ENCODE measurements at regions not wholly inside any gene's neighbourhood (a gene's known extent, or its start where the extent isn't known, plus 50 kb on each side); places are given as distances from the start of the nearest gene placed in this dataset. TPM values are rescaled to one million over a fixed set of nuclear protein-coding genes. Genes with fewer than 3 reads are reported as not detected.

GRCh38 chr5:59999056-59999455 is 105.5 kb upstream of the PDE4D start:
- Histone ChIP-seq H3K36me3 (ENCODE audit: insufficient read depth) (no peaks in the 10 kb centered on the region), H3K4me3 (ENCODE audit: low read depth, low read length) (no peak overlapping the region), H3K4me1 (ENCODE audit: insufficient read depth) (no peaks in the 10 kb centered on the region), H3K27ac (ENCODE audit: low read depth) (no peak overlapping the region)
- WGBS = 66% methylated on average over 2 of the region's 2 CpGs
- DNase-seq (ENCODE audit: extremely low spot score) = no peak

DNA sequence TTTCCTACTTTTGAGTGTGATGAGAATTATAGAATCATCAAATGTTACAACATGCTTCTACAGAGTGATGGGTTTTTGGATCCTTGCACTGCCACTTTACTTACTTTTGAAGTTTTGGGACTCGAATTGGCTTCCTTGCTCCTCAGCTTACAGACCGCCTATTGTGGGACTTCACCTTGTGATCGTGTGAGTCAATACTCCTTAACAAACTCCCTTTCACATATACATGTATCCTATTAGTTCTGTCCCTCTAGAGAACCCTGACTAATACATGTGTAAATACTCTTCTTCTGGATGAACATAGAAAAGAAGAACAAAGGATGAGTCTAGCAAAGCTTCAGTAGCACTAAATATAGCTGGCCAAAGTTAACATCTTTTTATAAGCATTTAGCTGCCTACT is 98.7 kb upstream of the PDE4D start:
- WGBS = 68% methylated on average over 3 of the region's 3 CpGs
- no peaks in the 10 kb centered on the region for H3K4me1 ChIP-seq (ENCODE audit: insufficient read depth)
- DNase-seq (ENCODE audit: extremely low spot score) = no peak
- H3K36me3 ChIP-seq (ENCODE audit: insufficient read depth) = no peaks in the 10 kb centered on the region
- H3K4me3 ChIP-seq (ENCODE audit: low read depth, low read length) = no peak overlapping the region
- no peak overlapping the region for H3K27ac ChIP-seq (ENCODE audit: low read depth)

- Histone ChIP-seq H3K27ac (ENCODE audit: low read depth) (no peak overlapping the region), H3K4me3 (ENCODE audit: low read depth, low read length) (no peak overlapping the region), H3K4me1 (ENCODE audit: insufficient read depth) (no peaks in the 10 kb centered on the region), H3K36me3 (ENCODE audit: insufficient read depth) (no peaks in the 10 kb centered on the region)
- 91% methylated on average over 7 of the region's 7 CpGs for WGBS
- no peak for DNase-seq (ENCODE audit: extremely low spot score)
Measured at GRCh38 chr5:59988396-59988795, 94.9 kb upstream of the PDE4D start.

DNA sequence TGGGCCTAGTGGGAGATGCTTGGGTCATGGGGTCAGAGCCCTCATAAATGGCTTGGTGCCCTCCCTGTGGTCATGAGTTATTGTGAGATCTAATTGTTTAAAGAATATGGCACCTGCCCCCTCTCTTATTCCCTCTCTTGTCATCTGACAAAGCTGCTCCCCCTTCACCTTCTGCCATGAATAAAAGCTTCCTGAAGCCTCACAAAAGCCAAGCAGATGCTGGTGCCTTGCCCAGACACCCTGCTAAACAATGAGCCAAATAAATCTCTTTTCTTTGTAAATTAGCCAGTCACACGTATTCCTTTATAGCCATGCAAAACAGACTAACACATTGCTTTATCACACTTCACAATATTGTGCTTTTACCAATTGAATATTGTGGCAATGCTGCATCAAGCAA is 82.8 kb upstream of the PDE4D start:
- 82% methylated on average over 1 of the region's 1 CpG for WGBS
- no peaks in the 10 kb centered on the region for H3K4me1 ChIP-seq (ENCODE audit: insufficient read depth)
- no peak overlapping the region for H3K27ac ChIP-seq (ENCODE audit: low read depth)
- no peak overlapping the region for H3K4me3 ChIP-seq (ENCODE audit: low read depth, low read length)
- DNase-seq (ENCODE audit: extremely low spot score) = no peak
- no peaks in the 10 kb centered on the region for H3K36me3 ChIP-seq (ENCODE audit: insufficient read depth)

DNA sequence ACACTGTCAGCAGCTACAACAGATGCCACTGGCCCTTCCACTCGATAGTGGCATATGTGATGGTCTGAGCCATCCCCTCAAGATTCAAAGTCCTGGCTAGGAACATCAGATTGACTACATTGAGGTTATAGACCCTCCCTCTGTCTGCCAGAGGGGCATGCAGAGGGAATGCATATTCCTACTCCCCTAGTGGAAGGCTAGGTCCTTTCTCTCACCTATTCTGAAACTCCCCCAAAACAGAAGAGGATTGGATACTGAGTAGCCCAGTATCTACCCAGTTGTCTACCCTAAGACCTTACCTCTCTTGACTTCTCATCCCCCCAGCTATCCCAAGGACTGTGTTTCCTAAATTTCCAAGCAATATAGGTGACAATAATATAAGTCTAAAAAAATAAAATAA is 78.5 kb upstream of the PDE4D start:
- WGBS = 86% methylated on average over 1 of the region's 1 CpG
- Histone ChIP-seq H3K4me1 (ENCODE audit: insufficient read depth) (no peaks in the 10 kb centered on the region), H3K36me3 (ENCODE audit: insufficient read depth) (no peaks in the 10 kb centered on the region), H3K4me3 (ENCODE audit: low read depth, low read length) (no peak overlapping the region), H3K27ac (ENCODE audit: low read depth) (no peak overlapping the region)
- no peak for DNase-seq (ENCODE audit: extremely low spot score)

- no peak overlapping the region for H3K4me3 ChIP-seq (ENCODE audit: low read depth, low read length)
- H3K27ac ChIP-seq (ENCODE audit: low read depth) = no peak overlapping the region
- 88% methylated on average over 1 of the region's 1 CpG for WGBS
- no peaks in the 10 kb centered on the region for H3K36me3 ChIP-seq (ENCODE audit: insufficient read depth)
- no peaks in the 10 kb centered on the region for H3K4me1 ChIP-seq (ENCODE audit: insufficient read depth)
- no peak for DNase-seq (ENCODE audit: extremely low spot score)
Measured at GRCh38 chr5:59959330-59959729, 65.8 kb upstream of the PDE4D start.

DNA sequence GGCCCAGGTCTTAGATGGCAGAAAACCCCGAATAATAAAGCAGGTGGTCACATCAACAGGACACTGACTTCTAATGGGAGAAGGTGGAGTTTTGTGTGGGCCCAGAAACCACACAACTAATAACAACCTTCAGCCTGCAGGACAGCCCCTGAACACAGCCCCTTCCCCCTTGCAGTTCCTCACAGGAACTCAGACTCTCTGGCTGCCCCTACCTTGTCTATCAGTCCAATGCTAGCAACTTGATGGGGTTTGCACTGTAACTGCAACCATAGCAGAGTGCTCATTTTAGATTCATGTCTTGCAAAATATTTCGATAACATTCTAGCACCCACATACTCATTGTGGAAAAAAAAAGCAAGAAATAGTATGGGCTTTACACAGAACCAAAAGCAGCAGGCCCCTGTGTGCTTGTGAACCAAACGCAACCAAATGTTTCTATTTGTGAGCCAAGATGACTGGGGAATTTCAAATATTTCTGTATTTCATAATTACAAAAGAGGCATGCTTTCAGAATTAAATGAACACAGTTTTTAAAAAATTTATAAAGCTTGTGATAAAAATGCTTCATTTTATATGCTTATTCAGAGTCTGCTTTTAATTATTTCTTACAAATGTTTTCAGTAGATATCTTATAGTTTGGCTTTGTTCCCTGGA is 62.7 kb upstream of the PDE4D start:
- DNase-seq (ENCODE audit: extremely low spot score) = no peak
- 76% methylated on average over 3 of the region's 3 CpGs for WGBS
- Histone ChIP-seq H3K4me1 (ENCODE audit: insufficient read depth) (no peaks in the 10 kb centered on the region), H3K36me3 (ENCODE audit: insufficient read depth) (no peaks in the 10 kb centered on the region), H3K27ac (ENCODE audit: low read depth) (no peak overlapping the region), H3K4me3 (ENCODE audit: low read depth, low read length) (no peak overlapping the region)

- Histone ChIP-seq H3K4me1 (ENCODE audit: insufficient read depth) (no peaks in the 10 kb centered on the region), H3K4me3 (ENCODE audit: low read depth, low read length) (no peak overlapping the region), H3K36me3 (ENCODE audit: insufficient read depth) (no peaks in the 10 kb centered on the region), H3K27ac (ENCODE audit: low read depth) (no peak overlapping the region)
- DNase-seq (ENCODE audit: extremely low spot score) = no peak
- 54% methylated on average over 2 of the region's 2 CpGs for WGBS
Measured at GRCh38 chr5:59955241-59955640, 61.7 kb upstream of the PDE4D start.

DNA sequence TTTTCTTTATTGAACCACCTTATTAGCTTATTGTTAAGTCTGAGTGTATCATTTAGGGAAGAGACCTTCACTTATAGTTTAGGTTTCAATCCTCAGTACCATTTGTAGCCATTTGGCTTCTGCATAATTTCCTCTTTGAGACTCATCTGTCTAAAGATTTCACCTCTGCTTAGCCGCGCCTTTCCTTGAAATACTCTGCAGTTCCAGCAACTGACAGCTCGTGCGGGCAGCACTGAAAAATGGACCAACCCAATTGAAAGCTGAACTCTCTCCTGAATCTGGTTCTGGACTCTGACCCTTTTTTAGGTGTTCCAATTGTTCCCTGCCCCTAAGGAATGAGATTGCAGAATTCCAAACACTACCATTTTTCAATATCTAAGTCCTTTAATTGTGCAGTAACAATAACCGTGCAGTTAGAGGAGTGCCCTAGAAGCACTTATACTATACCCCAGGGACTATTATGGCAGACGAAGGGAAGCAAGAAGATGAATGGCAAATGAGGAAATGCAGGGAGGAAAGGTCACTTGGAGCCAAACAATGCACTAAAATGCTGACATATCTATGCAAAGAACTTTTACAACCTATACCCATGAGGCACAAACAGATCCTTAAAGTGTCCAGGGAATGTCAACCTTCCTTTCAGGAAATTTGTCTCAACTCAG is 50.1 kb upstream of the PDE4D start:
- WGBS = 79% methylated on average over 6 of the region's 6 CpGs
- no peak overlapping the region for H3K27ac ChIP-seq (ENCODE audit: low read depth)
- DNase-seq (ENCODE audit: extremely low spot score) = no peak
- H3K4me3 ChIP-seq (ENCODE audit: low read depth, low read length) = no peak overlapping the region
- H3K4me1 ChIP-seq (ENCODE audit: insufficient read depth) = no peaks in the 10 kb centered on the region
- no peaks in the 10 kb centered on the region for H3K36me3 ChIP-seq (ENCODE audit: insufficient read depth)

Small RNA genes lying in the stretch of these regions (small RNA-seq; reads per million reads assigned to genes)
- not detected for gene RNU6-806P

Data from urinary bladder (tissue), 4 donors.